ENCODE measurements at regions not wholly inside any gene's neighbourhood (a gene's known extent, or its start where the extent isn't known, plus 50 kb on each side); places are given as distances from the start of the nearest gene placed in this dataset.

- no peak overlapping the region for H3K27ac ChIP-seq
- TF ChIP-seq, protein P1, sequence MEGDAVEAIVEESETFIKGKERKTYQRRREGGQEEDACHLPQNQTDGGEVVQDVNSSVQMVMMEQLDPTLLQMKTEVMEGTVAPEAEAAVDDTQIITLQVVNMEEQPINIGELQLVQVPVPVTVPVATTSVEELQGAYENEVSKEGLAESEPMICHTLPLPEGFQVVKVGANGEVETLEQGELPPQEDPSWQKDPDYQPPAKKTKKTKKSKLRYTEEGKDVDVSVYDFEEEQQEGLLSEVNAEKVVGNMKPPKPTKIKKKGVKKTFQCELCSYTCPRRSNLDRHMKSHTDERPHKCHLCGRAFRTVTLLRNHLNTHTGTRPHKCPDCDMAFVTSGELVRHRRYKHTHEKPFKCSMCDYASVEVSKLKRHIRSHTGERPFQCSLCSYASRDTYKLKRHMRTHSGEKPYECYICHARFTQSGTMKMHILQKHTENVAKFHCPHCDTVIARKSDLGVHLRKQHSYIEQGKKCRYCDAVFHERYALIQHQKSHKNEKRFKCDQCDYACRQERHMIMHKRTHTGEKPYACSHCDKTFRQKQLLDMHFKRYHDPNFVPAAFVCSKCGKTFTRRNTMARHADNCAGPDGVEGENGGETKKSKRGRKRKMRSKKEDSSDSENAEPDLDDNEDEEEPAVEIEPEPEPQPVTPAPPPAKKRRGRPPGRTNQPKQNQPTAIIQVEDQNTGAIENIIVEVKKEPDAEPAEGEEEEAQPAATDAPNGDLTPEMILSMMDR (conservative IDR thresholded peaks at IDR 0.05), result no peak
These were observed 71.9 kb upstream of the C1orf174 start for GRCh38 chr1:3971981-3972380.

DNA sequence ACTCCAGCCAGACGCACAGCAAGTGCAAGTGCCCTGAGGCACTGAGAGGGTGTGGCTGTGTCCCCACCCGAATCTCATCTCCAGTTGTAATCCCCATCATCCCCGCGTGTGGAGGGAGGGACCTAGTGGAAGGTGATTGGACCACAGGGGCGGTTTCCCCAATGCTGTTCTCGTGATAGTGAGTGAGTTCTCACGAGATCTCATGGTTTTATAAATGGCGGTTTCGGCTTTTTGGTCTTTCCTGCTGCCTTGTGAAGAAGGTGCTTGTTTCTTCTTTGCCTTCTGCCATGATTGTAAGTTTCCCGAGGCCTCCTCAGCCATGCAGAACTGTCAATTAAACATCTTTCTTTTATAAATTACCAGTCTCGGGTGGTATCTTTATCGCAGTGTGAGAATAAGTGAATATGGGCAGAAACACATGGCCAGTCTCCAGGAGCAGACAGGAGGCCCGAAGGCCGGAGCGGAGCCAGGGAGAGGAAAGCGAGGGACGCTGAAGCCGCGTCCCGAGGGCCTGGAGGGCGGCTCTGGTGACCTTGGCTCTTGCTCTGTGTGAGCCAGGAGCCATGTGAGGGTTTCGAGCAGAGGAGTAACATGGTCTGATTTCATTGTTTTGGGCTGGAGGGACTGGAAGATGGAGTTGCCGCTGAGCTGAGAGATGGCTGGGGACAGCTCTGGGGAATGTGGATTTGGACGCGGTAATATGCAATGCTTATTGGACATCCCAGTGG lies 76.0 kb upstream of the C1orf174 start:
- TF ChIP-seq, protein P1 (conservative IDR thresholded peaks at IDR 0.05), result no peak
- no peak overlapping the region for H3K27ac ChIP-seq

GRCh38 chr1:3976821-3977220 lies 76.7 kb upstream of the C1orf174 start:
- no peak overlapping the region for H3K27ac ChIP-seq
- TF ChIP-seq, protein P1 (conservative IDR thresholded peaks at IDR 0.05), result no peak

DNA sequence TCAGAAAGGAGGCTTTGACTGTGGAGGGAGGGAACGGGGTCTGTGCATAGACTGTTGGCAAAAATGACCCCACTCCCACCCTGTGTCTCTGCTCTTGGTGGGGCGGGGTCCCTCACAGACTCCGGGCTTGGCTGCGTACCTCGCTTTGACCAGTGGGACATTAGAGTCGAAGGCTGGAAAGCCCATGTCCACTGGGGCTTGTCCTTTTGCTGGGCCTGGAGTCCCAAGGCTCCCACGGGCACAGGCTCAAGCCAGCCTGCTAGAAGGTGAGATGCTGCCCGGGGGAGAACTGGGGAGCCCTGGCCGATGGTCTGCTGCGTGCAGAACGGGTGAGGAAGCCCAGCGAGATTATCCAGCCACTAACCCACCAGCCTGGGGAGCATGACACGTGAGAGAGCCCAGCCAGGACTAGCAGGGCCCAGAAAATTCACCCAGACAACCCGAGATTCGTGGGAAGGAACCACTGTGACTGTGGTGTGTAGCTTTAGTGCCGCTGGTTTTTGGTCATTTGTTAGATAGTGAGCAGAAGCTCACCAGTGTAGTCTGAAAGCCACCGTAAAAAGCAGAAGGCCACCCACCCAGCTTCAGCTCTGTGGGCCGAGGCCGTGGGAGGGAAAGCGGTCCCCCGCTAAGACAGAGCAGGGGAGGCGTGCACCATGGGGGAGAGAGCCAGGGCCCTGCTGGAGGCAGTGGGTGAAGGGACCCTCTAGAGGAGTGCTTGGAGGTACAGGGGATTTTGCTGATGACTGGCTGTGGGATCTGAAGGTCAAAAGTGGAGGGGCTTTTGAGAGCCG lies 78.3 kb upstream of the C1orf174 start:
- TF ChIP-seq, protein P1 (conservative IDR thresholded peaks at IDR 0.05), result no peak

GRCh38 chr1:3978990-3979325 lies 78.9 kb upstream of the C1orf174 start:
- TF ChIP-seq, protein P1 (conservative IDR thresholded peaks at IDR 0.05), result no peak
- no peak overlapping the region for H3K27ac ChIP-seq

More for the DNA sequence above, 78.3 kb upstream of the C1orf174 start:
- H3K27ac ChIP-seq, result no peak overlapping the region

DNA sequence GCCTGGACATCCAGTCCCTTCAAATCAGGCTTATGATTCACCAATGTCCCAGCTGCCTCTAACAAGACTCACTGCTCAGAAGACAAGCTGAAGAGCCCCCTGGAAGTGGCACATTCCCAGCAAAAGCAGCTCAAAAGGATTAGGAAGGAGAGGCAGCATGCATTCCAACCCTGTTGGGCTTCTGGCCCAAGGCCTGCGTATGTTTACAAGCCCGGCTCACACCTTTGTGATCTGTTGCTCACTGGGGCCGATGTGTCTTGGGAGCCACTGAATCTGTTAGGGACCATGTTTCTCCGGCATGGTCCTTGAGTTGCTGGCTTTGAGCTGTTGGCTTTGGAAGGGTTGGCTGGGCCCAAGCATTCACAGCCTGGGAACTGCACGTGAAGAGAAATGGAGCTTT lies 81.2 kb upstream of the C1orf174 start:
- TF ChIP-seq, protein P1 (conservative IDR thresholded peaks at IDR 0.05), result no peak
- no peak overlapping the region for H3K27ac ChIP-seq

GRCh38 chr1:3981746-3982505 lies 81.9 kb upstream of the C1orf174 start:
- H3K27ac ChIP-seq, result no peak overlapping the region
- TF ChIP-seq, protein P1 (conservative IDR thresholded peaks at IDR 0.05), result no peak

Measured in VCaP (cell line).